ENCODE measurements at regions not wholly inside any gene's neighbourhood (a gene's known extent, or its start where the extent isn't known, plus 50 kb on each side); places are given as distances from the start of the nearest gene placed in this dataset.

DNA sequence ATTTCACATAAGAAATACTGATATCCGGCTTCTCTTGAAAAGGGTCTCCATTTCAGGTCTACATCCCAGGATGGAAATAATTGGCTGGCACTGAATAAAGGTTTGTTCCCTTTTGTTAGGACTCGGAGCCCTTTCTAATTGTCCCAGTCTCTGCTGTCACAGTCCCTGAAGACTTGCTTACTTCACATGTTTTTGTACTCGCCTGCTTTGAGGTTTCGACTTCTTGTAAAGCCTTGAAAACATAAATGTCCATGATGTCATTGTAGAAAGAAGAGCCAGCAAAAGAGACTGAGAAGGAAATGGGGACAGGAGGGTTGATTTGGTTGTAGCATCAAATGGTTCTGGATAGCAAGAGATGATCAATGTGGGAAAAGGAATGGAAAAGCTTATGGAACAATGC is 963.4 kb upstream of the SEMA6D start:
- no peaks in the 10 kb centered on the region for H3F3A ChIP-seq (ENCODE audit: low read length, unreplicated experiment)
- H4K20me1 ChIP-seq (ENCODE audit: low read length) = no peaks in the 10 kb centered on the region
- H2AFZ ChIP-seq (ENCODE audit: low read length) = no peak overlapping the region
- no peaks in the 10 kb centered on the region for H3K79me2 ChIP-seq (ENCODE audit: low read length)
- BruUV-seq (replicated peaks) = no TSS peak
- intact Hi-C loops (cut with micrococcal nuclease) = no loop called here
- TF ChIP-seq EZH2 (IDR thresholded peaks at IDR 0.05; ENCODE audit: low read length, unreplicated experiment) (no peak), EZH2phosphoT487 (IDR thresholded peaks at IDR 0.05; ENCODE audit: borderline replicate concordance, low read length) (no peak)
- TF ChIP-seq, protein P1, sequence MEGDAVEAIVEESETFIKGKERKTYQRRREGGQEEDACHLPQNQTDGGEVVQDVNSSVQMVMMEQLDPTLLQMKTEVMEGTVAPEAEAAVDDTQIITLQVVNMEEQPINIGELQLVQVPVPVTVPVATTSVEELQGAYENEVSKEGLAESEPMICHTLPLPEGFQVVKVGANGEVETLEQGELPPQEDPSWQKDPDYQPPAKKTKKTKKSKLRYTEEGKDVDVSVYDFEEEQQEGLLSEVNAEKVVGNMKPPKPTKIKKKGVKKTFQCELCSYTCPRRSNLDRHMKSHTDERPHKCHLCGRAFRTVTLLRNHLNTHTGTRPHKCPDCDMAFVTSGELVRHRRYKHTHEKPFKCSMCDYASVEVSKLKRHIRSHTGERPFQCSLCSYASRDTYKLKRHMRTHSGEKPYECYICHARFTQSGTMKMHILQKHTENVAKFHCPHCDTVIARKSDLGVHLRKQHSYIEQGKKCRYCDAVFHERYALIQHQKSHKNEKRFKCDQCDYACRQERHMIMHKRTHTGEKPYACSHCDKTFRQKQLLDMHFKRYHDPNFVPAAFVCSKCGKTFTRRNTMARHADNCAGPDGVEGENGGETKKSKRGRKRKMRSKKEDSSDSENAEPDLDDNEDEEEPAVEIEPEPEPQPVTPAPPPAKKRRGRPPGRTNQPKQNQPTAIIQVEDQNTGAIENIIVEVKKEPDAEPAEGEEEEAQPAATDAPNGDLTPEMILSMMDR (conservative IDR thresholded peaks at IDR 0.05; ENCODE audit: low read depth, low read length) = no peak
- no peak for ATAC-seq
- CTCF ChIA-PET = no interaction called here
- H3K4me1 ChIP-seq (ENCODE audit: insufficient read depth, low read length) = no peaks in the 10 kb centered on the region
- H3K9ac ChIP-seq (ENCODE audit: low read length) = no peak overlapping the region
- DNase-seq = no peak
- H3K36me3 ChIP-seq (ENCODE audit: low read depth, low read length) = no peaks in the 10 kb centered on the region
- POLR2A ChIA-PET (ENCODE audit: unreplicated experiment) = no interaction called here
- H3K27ac ChIP-seq (ENCODE audit: low read length) = no peak overlapping the region
- H3K9me2 ChIP-seq (replicated peaks; ENCODE audit: low read length) = no peaks in the 10 kb centered on the region
- no peaks in the 10 kb centered on the region for H3K27me3 ChIP-seq (ENCODE audit: low read length)
- H3K9me3 ChIP-seq (ENCODE audit: low read length) = no peaks in the 10 kb centered on the region
- no peak overlapping the region for H3K4me3 ChIP-seq (ENCODE audit: low read length)
- no peak overlapping the region for H3K4me2 ChIP-seq (ENCODE audit: low read length)

DNA sequence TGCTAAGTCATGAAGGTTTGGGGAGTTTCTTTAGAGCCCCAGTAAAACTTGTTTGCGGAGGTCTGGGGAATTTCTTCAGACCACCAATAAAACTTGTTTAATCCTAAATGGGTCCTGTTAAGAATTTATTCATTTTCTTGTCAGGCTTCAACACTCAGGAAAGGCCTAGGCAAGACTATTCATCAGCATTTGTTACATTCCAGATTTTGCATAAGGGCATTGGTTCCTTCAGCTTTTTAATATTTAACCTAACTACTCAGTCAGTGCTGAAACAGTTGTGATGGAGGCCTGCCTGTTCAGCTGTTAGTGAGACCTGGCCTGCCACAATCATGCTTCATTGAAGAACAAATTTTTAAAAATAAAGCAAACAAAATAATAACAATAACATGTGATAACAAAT is 954.2 kb upstream of the SEMA6D start:
- H3K4me1 ChIP-seq (ENCODE audit: insufficient read depth, low read length) = no peaks in the 10 kb centered on the region
- ChIA-PET CTCF (no interaction called here), POLR2A (ENCODE audit: unreplicated experiment) (no interaction called here)
- no peak overlapping the region for H3K27ac ChIP-seq (ENCODE audit: low read length)
- intact Hi-C loops (cut with micrococcal nuclease) = no loop called here
- H3K9ac ChIP-seq (ENCODE audit: low read length) = no peak overlapping the region
- H3K36me3 ChIP-seq (ENCODE audit: low read depth, low read length) = no peaks in the 10 kb centered on the region
- H3K9me3 ChIP-seq (ENCODE audit: low read length) = no peaks in the 10 kb centered on the region
- no peaks in the 10 kb centered on the region for H4K20me1 ChIP-seq (ENCODE audit: low read length)
- no TSS peak for BruUV-seq (replicated peaks)
- no peak overlapping the region for H3K4me2 ChIP-seq (ENCODE audit: low read length)
- H3K79me2 ChIP-seq (ENCODE audit: low read length) = no peaks in the 10 kb centered on the region
- H2AFZ ChIP-seq (ENCODE audit: low read length) = no peak overlapping the region
- no peaks in the 10 kb centered on the region for H3F3A ChIP-seq (ENCODE audit: low read length, unreplicated experiment)
- H3K9me2 ChIP-seq (replicated peaks; ENCODE audit: low read length) = no peaks in the 10 kb centered on the region
- H3K27me3 ChIP-seq (ENCODE audit: low read length) = no peaks in the 10 kb centered on the region
- H3K4me3 ChIP-seq (ENCODE audit: low read length) = no peak overlapping the region
- ATAC-seq (no peak), DNase-seq (no peak)
- TF ChIP-seq EZH2 (IDR thresholded peaks at IDR 0.05; ENCODE audit: low read length, unreplicated experiment) (no peak), EZH2phosphoT487 (IDR thresholded peaks at IDR 0.05; ENCODE audit: borderline replicate concordance, low read length) (no peak)
- TF ChIP-seq, protein P1 (conservative IDR thresholded peaks at IDR 0.05; ENCODE audit: low read depth, low read length) = no peak

DNA sequence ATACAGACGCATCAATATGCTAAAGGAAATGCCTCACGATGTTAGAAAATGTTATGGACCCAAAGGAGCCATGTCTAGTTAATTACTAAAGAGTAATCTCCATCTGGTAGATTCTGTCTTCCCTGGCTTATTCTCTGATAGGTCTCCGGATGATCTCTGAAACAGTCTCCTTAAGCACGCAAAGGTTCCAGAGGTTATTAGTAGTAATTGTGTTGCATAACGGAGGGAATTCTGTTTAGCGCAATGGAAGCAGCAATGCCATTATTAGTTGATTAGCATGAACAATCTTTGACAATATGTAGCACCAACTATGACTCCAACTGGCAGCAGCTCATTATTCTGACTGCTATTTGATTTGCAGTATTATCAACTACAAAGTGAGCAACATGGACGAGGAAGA is 952.5 kb upstream of the SEMA6D start:
- intact Hi-C loops (cut with micrococcal nuclease) = no loop called here
- CTCF ChIA-PET = no interaction called here
- no peak for ATAC-seq

More for the DNA sequence above, 952.5 kb upstream of the SEMA6D start:
- POLR2A ChIA-PET (ENCODE audit: unreplicated experiment) = no interaction called here
- Histone ChIP-seq H3K9ac (ENCODE audit: low read length) (no peak overlapping the region), H3K27ac (ENCODE audit: low read length) (no peak overlapping the region), H2AFZ (ENCODE audit: low read length) (no peak overlapping the region), H3K4me2 (ENCODE audit: low read length) (no peak overlapping the region), H3K4me3 (ENCODE audit: low read length) (no peak overlapping the region), H3F3A (ENCODE audit: low read length, unreplicated experiment) (no peaks in the 10 kb centered on the region), H3K36me3 (ENCODE audit: low read depth, low read length) (no peaks in the 10 kb centered on the region), H3K79me2 (ENCODE audit: low read length) (no peaks in the 10 kb centered on the region), H4K20me1 (ENCODE audit: low read length) (no peaks in the 10 kb centered on the region), H3K4me1 (ENCODE audit: insufficient read depth, low read length) (no peaks in the 10 kb centered on the region), H3K9me3 (ENCODE audit: low read length) (no peaks in the 10 kb centered on the region), H3K9me2 (replicated peaks; ENCODE audit: low read length) (no peaks in the 10 kb centered on the region), H3K27me3 (ENCODE audit: low read length) (no peaks in the 10 kb centered on the region)
- BruUV-seq (replicated peaks) = no TSS peak
- TF ChIP-seq EZH2 (IDR thresholded peaks at IDR 0.05; ENCODE audit: low read length, unreplicated experiment) (no peak), EZH2phosphoT487 (IDR thresholded peaks at IDR 0.05; ENCODE audit: borderline replicate concordance, low read length) (no peak)
- TF ChIP-seq, protein P1 (conservative IDR thresholded peaks at IDR 0.05; ENCODE audit: low read depth, low read length) = no peak
- DNase-seq = no peak

Measured in PC-3 (cell line).